ENCODE measurements at regions not wholly inside any gene's neighbourhood (a gene's known extent, or its start where the extent isn't known, plus 50 kb on each side); places are given as distances from the start of the nearest gene placed in this dataset.
A peak's percentile ranks its signal among the peaks of the same experiment; 100 is the strongest.

DNA sequence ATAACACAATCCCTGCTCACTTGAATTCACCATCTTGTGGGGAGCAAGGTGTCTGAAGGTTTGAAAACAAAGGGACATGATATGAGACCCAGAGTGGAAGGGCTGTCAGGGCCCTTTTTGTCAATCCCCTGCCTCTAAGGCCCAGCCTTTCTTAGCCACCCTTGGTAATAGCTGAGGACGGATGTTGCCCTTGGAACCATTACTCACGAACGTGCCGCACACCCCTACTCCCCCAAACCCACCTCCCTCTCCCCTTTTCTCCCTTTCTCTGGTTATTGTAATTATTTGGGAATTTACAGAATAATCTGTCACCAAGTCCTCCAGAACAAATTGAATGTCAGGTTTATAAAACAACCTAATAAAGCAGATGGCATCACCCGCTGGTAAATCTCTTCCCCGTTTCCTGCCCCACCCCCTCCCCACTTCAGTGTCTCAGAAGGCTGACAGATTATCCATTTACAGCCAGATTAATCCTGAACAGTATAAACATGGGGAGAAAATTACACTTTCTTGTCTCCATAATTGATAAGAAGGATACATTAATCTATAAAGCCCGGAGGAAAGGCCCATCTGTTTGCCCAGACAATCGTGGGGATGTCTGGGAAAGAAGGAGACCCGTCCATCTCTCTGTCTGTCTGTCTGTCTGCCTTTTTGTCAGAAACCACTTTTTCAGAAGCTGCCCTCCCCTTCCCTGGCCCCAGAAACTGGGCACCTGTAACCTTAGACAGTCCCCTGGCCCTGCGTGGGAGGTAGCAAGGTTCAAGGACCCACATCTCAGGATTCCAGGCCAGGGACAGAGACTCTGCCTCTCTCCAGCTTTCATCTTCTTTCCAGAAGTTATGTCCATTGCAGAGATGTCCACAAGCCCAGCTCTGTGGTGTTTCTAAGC lies 60.6 kb upstream of the CD34 start:
- DNase-seq = no peak

DNA sequence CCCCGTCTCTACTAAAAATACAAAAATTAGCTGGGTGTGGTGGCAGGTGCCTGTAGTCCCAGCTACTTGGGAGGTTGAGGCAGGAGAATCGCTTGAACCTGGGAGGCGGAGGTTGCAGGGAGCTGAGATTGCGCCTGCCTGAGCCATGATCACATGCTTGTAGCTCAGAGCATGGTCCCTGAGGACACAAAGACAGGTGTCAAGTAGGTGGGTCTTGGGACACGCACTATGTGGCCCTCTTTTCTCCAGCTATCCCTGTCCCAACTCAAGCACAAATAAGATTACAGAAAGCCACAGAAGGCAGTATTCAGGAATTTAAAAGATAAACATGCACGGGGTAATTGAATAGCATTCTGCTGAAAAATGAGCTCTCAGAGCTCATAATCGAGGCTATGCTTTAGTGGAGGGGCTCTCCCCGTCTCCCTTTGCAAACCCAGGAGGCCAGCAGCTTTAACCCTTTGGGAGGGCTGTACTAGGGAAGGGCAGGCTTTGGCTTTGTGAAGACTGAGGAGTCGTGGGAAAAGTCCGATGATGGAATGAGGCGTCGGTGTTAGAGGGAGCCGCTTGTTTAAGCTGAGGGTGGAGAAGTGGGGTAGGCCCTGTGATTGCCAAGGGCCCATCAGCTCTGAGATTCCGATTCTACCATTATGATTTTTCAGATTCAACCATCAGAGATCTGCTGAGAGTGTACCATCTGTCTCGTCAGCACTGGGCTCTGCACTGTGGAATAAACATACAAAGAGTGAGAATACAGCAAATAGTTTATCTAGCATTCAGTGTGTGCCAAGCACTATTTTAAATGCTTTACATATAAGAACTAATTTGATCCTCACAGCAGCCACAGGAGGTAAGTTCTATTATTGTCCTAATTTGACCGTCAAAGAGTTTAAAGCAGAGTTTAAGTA lies 59.7 kb upstream of the CD34 start:
- DNase-seq = no peak

DNA sequence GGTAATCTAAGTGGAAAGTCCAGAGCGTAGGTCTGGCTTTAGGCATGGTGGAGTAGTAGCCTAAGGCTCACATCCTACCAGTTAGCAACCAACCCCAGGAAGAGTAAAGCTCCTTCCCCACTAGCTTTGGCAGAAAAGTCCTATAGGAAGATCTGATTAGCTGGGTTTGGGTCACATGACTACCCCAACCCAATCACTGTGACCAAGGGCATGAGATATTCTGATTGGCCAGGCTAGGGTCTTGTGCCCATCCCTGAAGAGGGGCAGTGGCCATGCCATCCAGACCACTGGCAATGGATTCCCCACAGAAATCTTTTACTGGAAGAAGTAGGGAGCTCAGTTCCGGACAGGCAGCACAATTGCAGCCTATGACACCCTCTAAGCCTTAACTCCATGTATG lies 58.6 kb upstream of the CD34 start:
- no peak for DNase-seq

DNA sequence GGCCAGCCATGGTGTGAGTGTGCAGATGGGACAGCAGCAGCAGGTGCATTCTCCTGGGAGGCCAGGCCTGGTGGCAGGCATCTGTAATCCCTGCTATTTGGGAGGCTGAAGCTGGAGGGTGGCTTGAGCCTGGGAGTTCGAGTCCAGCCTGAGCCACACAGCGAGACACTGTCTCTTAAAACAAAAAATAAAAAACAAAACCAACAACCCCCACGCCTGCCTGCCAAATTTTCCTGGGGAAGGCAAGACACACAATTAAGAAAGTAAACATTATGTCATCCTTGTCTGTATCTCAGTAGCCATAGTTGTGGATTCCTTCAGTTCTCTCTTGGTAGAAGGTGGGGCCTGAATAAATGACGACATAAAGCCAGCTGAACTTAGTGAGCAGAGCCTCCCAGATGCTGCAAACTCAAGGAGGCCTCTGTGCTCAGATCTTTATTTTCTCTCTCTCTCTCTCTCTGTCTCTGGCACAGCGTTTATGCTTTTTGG lies 57.6 kb upstream of the CD34 start:
- DNase-seq = no peak

DNA sequence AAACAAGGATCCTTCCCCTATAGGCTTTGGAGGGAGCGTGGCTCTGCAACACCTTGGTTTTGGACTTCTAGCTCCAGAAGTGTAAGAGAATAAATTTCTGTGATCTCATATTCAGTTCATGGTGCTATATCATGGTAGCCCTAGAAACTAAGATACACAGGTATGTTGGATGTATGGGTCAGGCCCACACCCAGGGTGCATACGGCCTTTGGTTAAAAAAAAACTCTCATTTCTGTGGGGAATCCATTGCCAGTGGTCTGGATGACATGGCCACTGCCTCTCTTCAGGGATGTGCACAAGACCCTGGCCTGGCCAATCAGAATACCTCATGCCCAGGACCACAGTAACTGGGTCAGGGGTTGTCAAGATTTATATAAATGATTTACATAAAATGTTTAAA lies 56.8 kb upstream of the CD34 start:
- no peak for DNase-seq

DNA sequence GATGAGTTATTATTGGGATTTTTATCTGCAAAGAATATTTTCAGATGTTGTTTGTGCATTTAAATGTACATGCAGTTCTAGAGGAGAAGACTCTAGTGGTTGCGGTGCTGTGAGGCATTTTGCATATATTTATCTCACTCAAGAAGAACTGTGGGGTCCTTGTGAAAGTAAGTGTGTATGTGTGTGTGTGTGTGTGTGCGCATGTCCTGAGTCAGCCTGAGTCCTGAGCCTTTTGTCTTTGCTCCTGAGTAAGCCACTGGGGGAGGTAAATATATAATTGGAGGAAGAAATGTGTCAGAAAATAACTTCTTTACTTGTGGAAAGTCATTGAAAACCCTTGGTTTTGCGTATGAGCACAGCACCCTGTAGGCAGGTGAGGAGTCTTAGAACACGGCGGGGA lies 55.6 kb upstream of the CD34 start:
- no peak for DNase-seq

DNA sequence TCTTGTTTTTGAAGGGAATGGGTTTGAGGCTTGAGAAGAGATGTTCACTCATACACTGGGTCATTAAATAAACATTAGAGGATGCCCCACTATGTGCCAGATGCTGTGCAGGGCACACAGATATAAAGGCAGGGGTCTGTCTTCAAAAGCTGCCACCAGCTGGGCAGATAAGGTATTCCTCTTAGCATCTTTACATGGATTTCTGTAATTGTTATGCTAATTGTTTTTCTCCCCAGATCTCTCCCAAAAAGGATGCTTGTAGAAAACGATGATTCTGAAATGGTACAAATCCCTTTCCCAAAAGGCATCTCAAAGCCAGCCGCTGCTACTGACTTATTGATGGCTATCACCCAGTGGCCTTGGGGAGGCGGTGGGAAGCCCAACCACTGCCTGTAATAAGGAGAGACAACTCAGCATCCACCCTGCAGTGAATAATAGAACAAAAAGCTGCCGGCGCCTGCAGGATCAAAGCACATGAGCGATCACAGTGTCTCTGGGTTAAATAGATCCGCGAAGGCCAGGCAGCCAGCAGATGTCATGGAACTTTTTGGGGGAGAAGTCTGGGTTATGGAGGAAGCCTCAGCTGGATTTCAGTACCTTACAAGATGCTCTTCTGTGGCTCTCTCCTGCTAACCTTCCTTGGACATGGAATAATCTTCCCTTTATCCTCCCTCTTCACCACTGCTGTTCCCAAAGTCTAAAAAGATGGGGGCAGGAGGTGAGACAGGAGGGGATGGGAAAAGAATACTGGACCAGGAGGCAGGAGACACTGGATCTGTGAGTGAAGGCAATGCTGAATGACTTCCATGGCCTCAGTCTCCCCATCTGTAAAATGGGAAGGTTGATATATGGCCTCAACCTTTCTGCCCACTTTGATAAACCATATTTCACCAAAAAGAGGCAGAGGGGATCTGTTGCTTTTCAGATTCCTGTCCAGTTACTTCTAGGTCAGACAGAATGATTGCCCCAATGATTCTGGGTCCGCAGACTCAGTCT lies 54.8 kb upstream of the CD34 start:
- no peak for DNase-seq

DNA sequence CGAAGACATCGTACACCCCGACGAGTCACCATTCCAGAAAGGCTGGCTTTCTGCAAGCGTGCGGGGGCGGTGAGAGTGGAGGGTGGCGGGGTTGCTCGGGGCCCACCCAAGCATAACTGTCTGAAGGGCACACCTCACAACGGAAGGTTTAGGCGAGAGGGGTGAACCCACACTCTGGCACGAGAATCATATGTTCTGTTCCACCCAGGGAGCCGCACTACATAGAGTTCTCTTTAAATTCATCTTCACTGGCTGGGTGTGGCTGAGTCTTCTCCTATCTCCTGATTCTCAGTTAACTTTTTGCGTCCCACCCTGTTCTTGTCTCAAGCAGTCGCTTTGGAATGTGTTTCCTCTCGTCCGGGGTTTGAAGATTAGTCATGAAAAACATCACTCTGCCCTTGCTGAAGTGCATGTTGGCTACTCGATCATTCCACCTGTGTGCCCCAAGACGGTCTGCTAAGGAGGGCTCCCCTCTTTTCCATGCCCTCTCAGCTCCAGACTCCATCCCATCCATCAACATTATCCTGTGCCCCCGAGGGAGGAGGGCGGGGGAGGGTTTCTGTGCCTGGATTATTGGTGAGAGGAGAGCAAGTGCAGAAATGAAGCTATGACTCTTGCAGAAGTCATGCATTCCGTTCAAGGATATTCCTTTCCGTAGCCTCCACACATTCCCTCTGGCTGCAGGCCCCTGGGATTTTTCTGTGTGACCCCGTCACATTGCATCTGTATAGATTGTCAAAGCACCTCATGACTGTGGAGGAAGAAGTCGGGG lies 53.5 kb upstream of the CD34 start:
- DNase-seq = no peak

DNA sequence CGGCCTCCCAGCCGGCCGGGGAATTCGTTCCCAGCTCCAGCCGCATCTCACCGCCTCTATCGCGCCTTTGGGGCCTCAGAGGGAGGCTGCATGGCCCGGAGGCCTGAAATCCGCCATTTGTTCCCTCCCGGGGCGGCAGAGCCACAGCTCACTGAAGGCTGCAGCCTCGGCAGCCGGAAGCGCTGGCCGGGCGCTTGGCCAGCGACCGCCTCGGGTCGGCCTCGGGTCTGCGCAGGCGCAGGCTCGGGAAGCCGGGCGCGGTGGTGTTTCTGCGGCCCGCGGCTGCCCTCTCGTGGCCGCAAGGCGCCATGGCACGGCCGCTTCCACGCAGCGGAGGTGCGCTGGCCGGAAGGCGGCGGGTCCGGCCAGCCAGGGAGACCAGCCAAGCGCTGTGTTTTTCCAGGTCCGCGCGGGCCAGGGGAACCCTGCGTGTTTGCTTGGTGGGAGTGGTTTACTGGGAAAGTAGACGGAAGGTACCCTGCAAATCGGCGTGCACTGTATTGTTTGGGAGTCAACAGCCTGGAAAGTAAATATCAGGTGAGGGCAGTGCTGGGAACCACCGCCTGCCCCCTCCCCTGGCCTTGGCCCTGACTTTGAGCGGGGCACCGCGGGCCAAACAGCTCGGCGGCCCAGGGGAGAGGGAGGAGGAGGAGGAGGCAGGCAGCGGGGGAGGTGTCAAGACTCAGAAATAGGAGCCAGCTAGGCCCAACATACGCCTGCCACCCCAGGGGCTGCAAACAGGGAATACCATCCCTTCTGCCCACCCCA lies 52.7 kb upstream of the CD34 start:
- DNase-seq = peak; percentile 92

DNA sequence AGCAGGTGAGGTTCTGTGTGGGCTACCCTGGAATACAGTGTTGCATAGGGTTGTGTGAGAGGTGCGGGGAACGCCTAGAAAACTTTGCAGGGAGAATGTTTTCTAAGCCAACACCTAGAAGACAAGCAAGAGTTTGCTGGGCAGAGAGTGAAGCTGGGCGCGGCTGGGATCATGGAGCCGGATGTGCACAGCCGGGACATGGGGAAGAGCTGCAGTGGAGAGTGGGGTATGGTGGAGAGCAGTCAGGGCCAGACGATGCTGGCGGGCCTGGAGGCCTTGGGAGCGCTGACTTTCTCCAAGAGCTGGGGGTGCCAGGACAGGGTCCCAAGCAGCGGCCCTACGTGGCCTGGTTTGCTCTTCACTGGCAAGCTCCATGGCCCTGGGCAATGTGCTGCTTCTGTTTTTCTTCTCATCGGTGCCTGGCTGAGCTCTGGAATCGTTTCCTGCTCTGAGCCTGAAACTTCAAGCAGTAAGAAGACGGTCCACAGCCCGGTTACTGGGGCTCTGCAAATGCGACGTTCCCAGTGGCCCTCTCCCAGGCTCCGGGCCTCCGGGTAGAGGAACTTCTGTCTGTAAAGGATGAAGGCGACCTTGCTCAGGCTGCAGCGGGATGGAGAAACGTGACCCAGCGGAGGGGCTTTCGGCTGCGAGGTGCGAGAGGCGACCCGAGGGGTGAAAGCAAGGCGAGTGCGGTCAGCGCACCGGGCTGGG lies 51.9 kb upstream of the CD34 start:
- peak; percentile 75 for DNase-seq

All from islet precursor cell (in vitro differentiated cells).